Endothelial cell of umbilical vein (primary cell): ENCODE measurements at regions not wholly inside any gene's neighbourhood (a gene's known extent, or its start where the extent isn't known, plus 50 kb on each side); places are given as distances from the start of the nearest gene placed in this dataset.

Experiments
- BruUV-seq: library from RNA; stranded (reverse); fragments of 400-500 nt; replicated peaks from 2 replicates; lab custom pipeline; 2021; lab: Mats Ljungman, UMichigan
- CTCF ChIA-PET: fragments of 300-600, 350-600 bp; sonication (Branson Sonifier 250); formaldehyde crosslinking; loops from one replicate; lab custom pipeline; 2021; ENCODE audit warnings: antibody characterized with exemption, inconsistent platforms; lab: Charles Lee
- POLR2A ChIA-PET: fragments of 300-600, 350-600 bp; sonication (Branson Sonifier 250); formaldehyde crosslinking; loops from one replicate; lab custom pipeline; 2021; ENCODE audit warnings: antibody characterized with exemption, inconsistent platforms; lab: Charles Lee
- DNase-seq: peaks from one replicate; pipeline ENCODE4 v3.0.0-alpha.2; 2011; ENCODE audit warnings: low read depth, low spot score
- FAIRE-seq: peaks from 2 replicates; lab custom pipeline; 2011; peaks lifted over from hg19 to GRCh38; lab: Jason Lieb, UNC
- H2AFZ ChIP-seq: 2 replicates; pipeline ENCODE4 v1.6.0; 2012; ENCODE audit warnings: low read depth, low read length, control low read depth, inconsistent platforms
- H3K27ac ChIP-seq: 2 replicates; pipeline ENCODE4 v1.5.1; 2011; ENCODE audit warnings: low read depth, mild to moderate bottlenecking, control low read depth, low read length, moderate library complexity; ENCODE audit not compliant: insufficient read depth
- H3K27me3 ChIP-seq, 2 experiments: 2 replicates each; pipeline versions ENCODE4 v1.6.0 to v1.6.1; 2011; ENCODE audit warnings: low read length in 2 of 2, mixed read lengths in 1 of 2; ENCODE audit not compliant: control insufficient read depth in 2 of 2, insufficient read depth in 2 of 2
- H3K36me3 ChIP-seq, 2 experiments: 2 replicates in 1 of 2; 3 replicates in 1 of 2; pipeline ENCODE4 v1.5.1; 2011; ENCODE audit warnings: low read length in 2 of 2, mild to moderate bottlenecking in 1 of 2, moderate library complexity in 1 of 2; ENCODE audit not compliant: control insufficient read depth in 2 of 2, insufficient read depth in 2 of 2; ENCODE audit errors: extremely low read depth in 1 of 2
- H3K4me1 ChIP-seq: 3 replicates; pipeline ENCODE4 v1.5.1; 2011; ENCODE audit warnings: mild to moderate bottlenecking, low read length; ENCODE audit not compliant: control insufficient read depth, insufficient read depth; ENCODE audit errors: extremely low read depth
- H3K4me2 ChIP-seq: 2 replicates; pipeline ENCODE4 v1.6.1; 2011; ENCODE audit warnings: low read length, control low read depth, mixed read lengths; ENCODE audit not compliant: insufficient read depth
- H3K4me3 ChIP-seq, 3 experiments: fragments of 200-600 bp in 1 of 3; sonication (generic), shearing (Covaris generic) in 1 of 3; replicated peaks in 1 of 3; 2 replicates each; pipeline ENCODE4 v1.5.1; 2011 to 2016; ENCODE audit warnings: control low read depth in 3 of 3, low read length in 3 of 3, mild to moderate bottlenecking in 2 of 3, inconsistent platforms in 1 of 3, low read depth in 1 of 3, moderate library complexity in 1 of 3; ENCODE audit not compliant: insufficient read depth in 1 of 3
- H3K79me2 ChIP-seq: 2 replicates; pipeline ENCODE4 v1.6.0; 2012; ENCODE audit warnings: low read length, inconsistent platforms; ENCODE audit not compliant: control insufficient read depth, insufficient read depth
- H3K9ac ChIP-seq: replicated peaks from 2 replicates; pipeline ENCODE3; 2011; ENCODE audit warnings: low read length, control low read depth; ENCODE audit not compliant: insufficient read depth; ENCODE audit errors: extremely low read depth
- H3K9me1 ChIP-seq: replicated peaks from 3 replicates; pipeline ENCODE4 v1.6.0; 2011; ENCODE audit warnings: mild to moderate bottlenecking, low read length; ENCODE audit not compliant: control insufficient read depth, insufficient read depth; ENCODE audit errors: extremely low read depth
- H3K9me3 ChIP-seq: replicated peaks from 2 replicates; pipeline ENCODE4 v1.5.1; 2012; ENCODE audit warnings: low read length, inconsistent platforms; ENCODE audit not compliant: control insufficient read depth, insufficient read depth
- H4K20me1 ChIP-seq: replicated peaks from 2 replicates; pipeline ENCODE3; 2011; ENCODE audit warnings: mild to moderate bottlenecking, low read length; ENCODE audit not compliant: control insufficient read depth, insufficient read depth; ENCODE audit errors: extremely low read depth
- CTCF ChIP-seq, 2 donors: IDR thresholded peaks; 1 replicate in 1 of 2; 2 replicates in 1 of 2; pipeline ENCODE4 v1.5.1; 2011; ENCODE audit warnings: low read length in 2 of 2, mild to moderate bottlenecking in 2 of 2, moderate library complexity in 2 of 2, control low read depth in 1 of 2, inconsistent platforms in 1 of 2, low read depth in 1 of 2; ENCODE audit not compliant: insufficient read depth in 1 of 2; ENCODE audit errors: extremely low read depth in 1 of 2
- EZH2 ChIP-seq: IDR thresholded peaks from 2 replicates; pipeline ENCODE4 v1.6.1; 2012; ENCODE audit warnings: borderline replicate concordance, low read depth, mild to moderate bottlenecking, moderate library complexity, low read length, inconsistent platforms; ENCODE audit not compliant: severe bottlenecking
- FOS ChIP-seq: IDR thresholded peaks from 2 replicates; pipeline ENCODE4 v1.6.1; 2011; ENCODE audit warnings: mild to moderate bottlenecking, low read length, moderate library complexity, borderline replicate concordance; ENCODE audit not compliant: insufficient read depth
- GATA2 ChIP-seq: IDR thresholded peaks from 2 replicates; pipeline ENCODE4 v1.7.0; 2011; ENCODE audit warnings: low read depth, mild to moderate bottlenecking, moderate library complexity, mixed read lengths, low read length; ENCODE audit not compliant: insufficient read length, insufficient read depth
- JUN ChIP-seq: IDR thresholded peaks from 2 replicates; pipeline ENCODE4 v1.6.1; 2011; ENCODE audit warnings: borderline replicate concordance, low read depth; ENCODE audit not compliant: insufficient read length, insufficient read depth
- MAX ChIP-seq: IDR thresholded peaks from 2 replicates; pipeline ENCODE4 v1.6.1; 2011; ENCODE audit not compliant: insufficient read depth, insufficient read length
- MYC ChIP-seq: IDR thresholded peaks from one replicate; pipeline ENCODE4 v1.6.1; 2011; ENCODE audit warnings: mild to moderate bottlenecking, low read depth, low read length
- POLR2A ChIP-seq: IDR thresholded peaks from 2 replicates; pipeline ENCODE4 v1.6.1; 2012; ENCODE audit warnings: low read depth, mild to moderate bottlenecking, control low read depth, low read length
- POLR2AphosphoS5 ChIP-seq: IDR thresholded peaks from 2 replicates; pipeline ENCODE4 v1.6.1; 2012; ENCODE audit warnings: low read depth, mild to moderate bottlenecking, control low read depth, low read length, moderate library complexity; ENCODE audit not compliant: insufficient read depth
- dilution Hi-C: fragments of 300-500 bp; cut with MboI; formaldehyde crosslinking; loops from one replicate; pipeline ENCODE4 v1.15.0; 2019; ENCODE audit warnings: low sequenced_read_pairs; ENCODE audit not compliant: extremely low pct_ligation_motif_present
- intact Hi-C: fragments of 100-400 bp; cut with micrococcal nuclease; formaldehyde crosslinking; loops from one replicate; pipeline ENCODE4 v1.10.0; 2022

GRCh38 chr20:6348908-6349307 lies 226.1 kb upstream of the FERMT1 start:
- DNase-seq (no peak), FAIRE-seq (no peak)
- Histone ChIP-seq H3K36me3 (no peaks in the 10 kb centered on the region), H2AFZ (no peak overlapping the region), H3K4me2 (no peak overlapping the region), H3K4me3 (no peak overlapping the region), H3K9me3 (no peaks in the 10 kb centered on the region), H3K79me2 (no peaks in the 10 kb centered on the region), H4K20me1 (no peaks in the 10 kb centered on the region), H3K27me3 (no peaks in the 10 kb centered on the region), H3K4me1 (no peaks in the 10 kb centered on the region), H3K9me1 (no peaks in the 10 kb centered on the region), H3K9ac (no peak overlapping the region), H3K27ac (no peak overlapping the region)
- POLR2A ChIA-PET, result no interaction called here
- dilution Hi-C loops (no loop called here), intact Hi-C loops (no loop called here)
- CTCF ChIA-PET, result no interaction called here
- BruUV-seq, result no TSS peak
- TF ChIP-seq EZH2 (no peak), MAX (no peak), POLR2AphosphoS5 (no peak), GATA2 (no peak), FOS (no peak), MYC (no peak), POLR2A (no peak), JUN (no peak), CTCF (IDR thresholded peaks at IDR 0.05; ENCODE audit: extremely low read depth in 1 of 2, insufficient read depth in 1 of 2, low read depth in 1 of 2, low read length in 2 of 2) (no peak)
